K562 (cell line): ENCODE measurements at regions not wholly inside any gene's neighbourhood (a gene's known extent, or its start where the extent isn't known, plus 50 kb on each side); places are given as distances from the start of the nearest gene placed in this dataset.

Experiments used
- CBFA2T3 ChIP-seq: fragments of 450-650 bp; IDR thresholded peaks from 2 replicates; pipeline ENCODE4 v1.6.1; 2017
- DDX20 ChIP-seq: fragments of 450-650 bp; IDR thresholded peaks from 2 replicates; pipeline ENCODE4 v1.6.1; 2016; ENCODE audit warnings: missing genetic modification characterization, low read depth, mild to moderate bottlenecking, missing compliant biosample characterization, moderate library complexity
- EP300 ChIP-seq: IDR thresholded peaks from 2 replicates; pipeline ENCODE4 v1.6.1; 2012; ENCODE audit warnings: low read length, improper control_type of control experiment
- EP400 ChIP-seq: fragments of 450-650 bp; IDR thresholded peaks from 2 replicates; pipeline ENCODE4 v1.6.1; 2017; ENCODE audit warnings: antibody characterized with exemption, mild to moderate bottlenecking, moderate library complexity
- NCOR1 ChIP-seq: fragments of 450-650 bp; IDR thresholded peaks from 2 replicates; pipeline ENCODE4 v1.6.1; 2016; ENCODE audit warnings: mild to moderate bottlenecking, moderate library complexity
- POLR2AphosphoS5 ChIP-seq: IDR thresholded peaks from 2 replicates; pipeline ENCODE4 v1.6.1; 2011; ENCODE audit warnings: mild to moderate bottlenecking, low read depth, low read length, moderate library complexity; ENCODE audit not compliant: control insufficient read depth, insufficient read depth
- PURB ChIP-seq: sonication (generic); formaldehyde crosslinking; IDR thresholded peaks from 2 replicates; pipeline ENCODE4 v1.9.0; 2021; ENCODE audit warnings: low read depth, mild to moderate bottlenecking, missing genetic modification reagents
- TCF3 ChIP-seq: sonication (generic); formaldehyde crosslinking; IDR thresholded peaks from 2 replicates; pipeline ENCODE4 v1.4.0; 2020; ENCODE audit warnings: mild to moderate bottlenecking, missing genetic modification reagents
- ZBTB17 ChIP-seq: fragments of 450-650 bp; formaldehyde crosslinking; IDR thresholded peaks from 2 replicates; pipeline ENCODE4 v1.4.0; 2020; ENCODE audit warnings: mild to moderate bottlenecking
- ZNF76 ChIP-seq: fragments of 250-450 bp; sonication (Bioruptor Pico); IDR thresholded peaks from 2 replicates; pipeline ENCODE4 v1.4.0; 2020; ENCODE audit warnings: mild to moderate bottlenecking, moderate library complexity, borderline replicate concordance
- TF ChIP-seq, protein P1 (sequence below): fragments of 250-450 bp; sonication (Bioruptor Pico); IDR thresholded peaks from 2 replicates; pipeline ENCODE4 v1.5.0; 2021; ENCODE audit warnings: mild to moderate bottlenecking, borderline replicate concordance
- TF ChIP-seq, protein P2 (sequence below), 3 experiments: fragments of 200-800 bp in 1 of 3; fragments of 250-450 bp in 1 of 3; fragments of 450-650 bp in 1 of 3; sonication (Bioruptor Pico) in 1 of 3; sonication (Bioruptor generic) in 1 of 3; formaldehyde crosslinking in 1 of 3; IDR thresholded peaks; 2 replicates each; pipeline versions ENCODE4 v1.6.1 to v1.8.0; 2016 to 2022; ENCODE audit warnings: mild to moderate bottlenecking in 2 of 3, missing genetic modification characterization in 2 of 3, missing compliant biosample characterization in 1 of 3, moderate library complexity in 1 of 3
- TF ChIP-seq, protein P3 (sequence below): fragments of 450-650 bp; formaldehyde crosslinking; IDR thresholded peaks from 2 replicates; pipeline ENCODE4 v1.4.0; 2020; ENCODE audit warnings: mild to moderate bottlenecking, moderate library complexity
- TF ChIP-seq, protein P4 (sequence below): fragments of 250-450 bp; sonication (Bioruptor Pico); IDR thresholded peaks from 2 replicates; pipeline ENCODE4 v1.8.0; 2021; ENCODE audit warnings: mild to moderate bottlenecking, moderate library complexity
- TF ChIP-seq, protein P5 (sequence below): fragments of 450-650 bp; formaldehyde crosslinking; IDR thresholded peaks from 2 replicates; pipeline ENCODE4 v1.4.0; 2020; ENCODE audit warnings: mild to moderate bottlenecking, moderate library complexity

DNA sequence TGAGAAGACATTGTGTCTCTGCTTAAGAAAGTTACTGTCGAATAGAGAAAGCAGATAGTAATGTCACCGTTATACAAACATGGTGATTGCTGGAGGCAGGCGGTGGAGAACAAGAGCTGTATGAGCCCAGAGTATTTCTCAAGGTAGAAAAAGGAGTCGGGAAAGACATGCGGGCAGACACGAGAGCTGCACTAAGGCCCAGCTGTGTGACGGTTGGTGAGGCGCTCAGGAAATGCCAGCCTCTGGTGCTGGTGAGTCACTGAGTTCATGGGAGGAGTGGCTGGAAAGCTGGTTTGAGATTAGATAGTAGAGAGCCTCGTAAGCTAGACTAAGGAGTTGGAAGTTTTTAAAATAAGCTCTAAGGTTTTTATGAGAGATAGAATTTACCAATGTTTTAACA lies 390.9 kb upstream of the TRIB2 start (continued):
- TF ChIP-seq, protein P1, sequence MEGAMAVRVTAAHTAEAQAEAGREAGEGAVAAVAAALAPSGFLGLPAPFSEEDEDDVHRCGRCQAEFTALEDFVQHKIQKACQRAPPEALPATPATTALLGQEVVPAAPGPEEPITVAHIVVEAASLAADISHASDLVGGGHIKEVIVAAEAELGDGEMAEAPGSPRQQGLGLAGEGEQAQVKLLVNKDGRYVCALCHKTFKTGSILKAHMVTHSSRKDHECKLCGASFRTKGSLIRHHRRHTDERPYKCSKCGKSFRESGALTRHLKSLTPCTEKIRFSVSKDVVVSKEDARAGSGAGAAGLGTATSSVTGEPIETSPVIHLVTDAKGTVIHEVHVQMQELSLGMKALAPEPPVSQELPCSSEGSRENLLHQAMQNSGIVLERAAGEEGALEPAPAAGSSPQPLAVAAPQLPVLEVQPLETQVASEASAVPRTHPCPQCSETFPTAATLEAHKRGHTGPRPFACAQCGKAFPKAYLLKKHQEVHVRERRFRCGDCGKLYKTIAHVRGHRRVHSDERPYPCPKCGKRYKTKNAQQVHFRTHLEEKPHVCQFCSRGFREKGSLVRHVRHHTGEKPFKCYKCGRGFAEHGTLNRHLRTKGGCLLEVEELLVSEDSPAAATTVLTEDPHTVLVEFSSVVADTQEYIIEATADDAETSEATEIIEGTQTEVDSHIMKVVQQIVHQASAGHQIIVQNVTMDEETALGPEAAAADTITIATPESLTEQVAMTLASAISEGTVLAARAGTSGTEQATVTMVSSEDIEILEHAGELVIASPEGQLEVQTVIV (CRISPR knock-in tag) = no peak
- TF ChIP-seq CBFA2T3 (peak; percentile 46; the same call in 1 of the 2 replicates), POLR2AphosphoS5 (no peak), EP400 (0 out of 2 replicates have a peak, but pooled peaks have one; percentile 19), ZBTB17 (CRISPR knock-in tag) (0 out of 2 replicates have a peak, but pooled peaks have one; percentile 5), NCOR1 (peak; percentile 26; the same call in 1 of the 2 replicates), EP300 (peak; percentile 48; the same call in 1 of the 2 replicates), DDX20 (tag) (no peak), PURB (no peak), TCF3 (CRISPR knock-in tag) (peak; percentile 23; the same call in 1 of the 2 replicates), ZNF76 (CRISPR knock-in tag) (no peak)
- TF ChIP-seq, protein P2, sequence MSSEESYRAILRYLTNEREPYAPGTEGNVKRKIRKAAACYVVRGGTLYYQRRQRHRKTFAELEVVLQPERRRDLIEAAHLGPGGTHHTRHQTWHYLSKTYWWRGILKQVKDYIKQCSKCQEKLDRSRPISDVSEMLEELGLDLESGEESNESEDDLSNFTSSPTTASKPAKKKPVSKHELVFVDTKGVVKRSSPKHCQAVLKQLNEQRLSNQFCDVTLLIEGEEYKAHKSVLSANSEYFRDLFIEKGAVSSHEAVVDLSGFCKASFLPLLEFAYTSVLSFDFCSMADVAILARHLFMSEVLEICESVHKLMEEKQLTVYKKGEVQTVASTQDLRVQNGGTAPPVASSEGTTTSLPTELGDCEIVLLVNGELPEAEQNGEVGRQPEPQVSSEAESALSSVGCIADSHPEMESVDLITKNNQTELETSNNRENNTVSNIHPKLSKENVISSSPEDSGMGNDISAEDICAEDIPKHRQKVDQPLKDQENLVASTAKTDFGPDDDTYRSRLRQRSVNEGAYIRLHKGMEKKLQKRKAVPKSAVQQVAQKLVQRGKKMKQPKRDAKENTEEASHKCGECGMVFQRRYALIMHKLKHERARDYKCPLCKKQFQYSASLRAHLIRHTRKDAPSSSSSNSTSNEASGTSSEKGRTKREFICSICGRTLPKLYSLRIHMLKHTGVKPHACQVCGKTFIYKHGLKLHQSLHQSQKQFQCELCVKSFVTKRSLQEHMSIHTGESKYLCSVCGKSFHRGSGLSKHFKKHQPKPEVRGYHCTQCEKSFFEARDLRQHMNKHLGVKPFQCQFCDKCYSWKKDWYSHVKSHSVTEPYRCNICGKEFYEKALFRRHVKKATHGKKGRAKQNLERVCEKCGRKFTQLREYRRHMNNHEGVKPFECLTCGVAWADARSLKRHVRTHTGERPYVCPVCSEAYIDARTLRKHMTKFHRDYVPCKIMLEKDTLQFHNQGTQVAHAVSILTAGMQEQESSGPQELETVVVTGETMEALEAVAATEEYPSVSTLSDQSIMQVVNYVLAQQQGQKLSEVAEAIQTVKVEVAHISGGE (CRISPR knock-in tag; IDR thresholded peaks at IDR 0.05) = 0 out of 6 replicates have a peak, but pooled peaks of 1 of the 3 experiments have one; percentile 10
- TF ChIP-seq, protein P3, sequence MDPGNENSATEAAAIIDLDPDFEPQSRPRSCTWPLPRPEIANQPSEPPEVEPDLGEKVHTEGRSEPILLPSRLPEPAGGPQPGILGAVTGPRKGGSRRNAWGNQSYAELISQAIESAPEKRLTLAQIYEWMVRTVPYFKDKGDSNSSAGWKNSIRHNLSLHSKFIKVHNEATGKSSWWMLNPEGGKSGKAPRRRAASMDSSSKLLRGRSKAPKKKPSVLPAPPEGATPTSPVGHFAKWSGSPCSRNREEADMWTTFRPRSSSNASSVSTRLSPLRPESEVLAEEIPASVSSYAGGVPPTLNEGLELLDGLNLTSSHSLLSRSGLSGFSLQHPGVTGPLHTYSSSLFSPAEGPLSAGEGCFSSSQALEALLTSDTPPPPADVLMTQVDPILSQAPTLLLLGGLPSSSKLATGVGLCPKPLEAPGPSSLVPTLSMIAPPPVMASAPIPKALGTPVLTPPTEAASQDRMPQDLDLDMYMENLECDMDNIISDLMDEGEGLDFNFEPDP (CRISPR knock-in tag) = no peak
- TF ChIP-seq, protein P4, sequence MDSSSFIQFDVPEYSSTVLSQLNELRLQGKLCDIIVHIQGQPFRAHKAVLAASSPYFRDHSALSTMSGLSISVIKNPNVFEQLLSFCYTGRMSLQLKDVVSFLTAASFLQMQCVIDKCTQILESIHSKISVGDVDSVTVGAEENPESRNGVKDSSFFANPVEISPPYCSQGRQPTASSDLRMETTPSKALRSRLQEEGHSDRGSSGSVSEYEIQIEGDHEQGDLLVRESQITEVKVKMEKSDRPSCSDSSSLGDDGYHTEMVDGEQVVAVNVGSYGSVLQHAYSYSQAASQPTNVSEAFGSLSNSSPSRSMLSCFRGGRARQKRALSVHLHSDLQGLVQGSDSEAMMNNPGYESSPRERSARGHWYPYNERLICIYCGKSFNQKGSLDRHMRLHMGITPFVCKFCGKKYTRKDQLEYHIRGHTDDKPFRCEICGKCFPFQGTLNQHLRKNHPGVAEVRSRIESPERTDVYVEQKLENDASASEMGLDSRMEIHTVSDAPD (CRISPR knock-in tag) = no peak
- TF ChIP-seq, protein P5, sequence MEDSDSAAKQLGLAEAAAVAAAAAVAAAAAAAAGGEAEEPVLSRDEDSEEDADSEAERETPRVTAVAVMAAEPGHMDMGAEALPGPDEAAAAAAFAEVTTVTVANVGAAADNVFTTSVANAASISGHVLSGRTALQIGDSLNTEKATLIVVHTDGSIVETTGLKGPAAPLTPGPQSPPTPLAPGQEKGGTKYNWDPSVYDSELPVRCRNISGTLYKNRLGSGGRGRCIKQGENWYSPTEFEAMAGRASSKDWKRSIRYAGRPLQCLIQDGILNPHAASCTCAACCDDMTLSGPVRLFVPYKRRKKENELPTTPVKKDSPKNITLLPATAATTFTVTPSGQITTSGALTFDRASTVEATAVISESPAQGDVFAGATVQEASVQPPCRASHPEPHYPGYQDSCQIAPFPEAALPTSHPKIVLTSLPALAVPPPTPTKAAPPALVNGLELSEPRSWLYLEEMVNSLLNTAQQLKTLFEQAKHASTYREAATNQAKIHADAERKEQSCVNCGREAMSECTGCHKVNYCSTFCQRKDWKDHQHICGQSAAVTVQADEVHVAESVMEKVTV (CRISPR knock-in tag) = no peak
- TF ChIP-seq, all 486 proteins: peak for 25
